GM21576 (cell line): ENCODE measurements at regions not wholly inside any gene's neighbourhood (a gene's known extent, or its start where the extent isn't known, plus 50 kb on each side); places are given as distances from the start of the nearest gene placed in this dataset.

Experiments used
- ATAC-seq: cut with Tn5 transposase; IDR thresholded peaks from one replicate; pipeline ENCODE4 v1.9.1; 2021; ENCODE audit warnings: mild to moderate bottlenecking, moderate library complexity; ENCODE audit not compliant: unreplicated experiment

DNA sequence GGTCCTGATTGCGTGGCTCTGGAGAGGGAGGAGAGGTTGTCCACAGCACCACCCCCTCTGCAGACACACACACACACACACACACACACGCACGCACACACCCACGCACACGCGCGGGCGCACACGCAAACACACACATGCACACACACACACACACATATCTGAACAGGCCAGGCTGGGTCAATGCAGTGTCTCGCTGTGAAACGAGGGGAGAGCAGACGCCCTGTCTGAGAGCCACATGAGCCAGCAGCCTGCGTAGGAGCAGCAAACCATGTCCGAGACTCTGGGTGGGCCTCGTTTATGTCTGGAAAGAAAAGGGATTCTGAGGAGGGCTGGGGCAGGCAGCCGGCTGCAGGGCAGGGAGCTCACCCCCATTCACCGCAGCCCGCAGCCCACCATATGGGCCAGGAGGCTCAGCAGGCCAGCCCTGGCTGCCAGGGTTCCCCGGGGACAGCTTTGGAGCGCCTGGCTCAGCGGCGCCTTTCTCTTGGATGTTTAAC, 93.3 kb upstream of the TNRC6C start:
- ATAC-seq = no peak

DNA sequence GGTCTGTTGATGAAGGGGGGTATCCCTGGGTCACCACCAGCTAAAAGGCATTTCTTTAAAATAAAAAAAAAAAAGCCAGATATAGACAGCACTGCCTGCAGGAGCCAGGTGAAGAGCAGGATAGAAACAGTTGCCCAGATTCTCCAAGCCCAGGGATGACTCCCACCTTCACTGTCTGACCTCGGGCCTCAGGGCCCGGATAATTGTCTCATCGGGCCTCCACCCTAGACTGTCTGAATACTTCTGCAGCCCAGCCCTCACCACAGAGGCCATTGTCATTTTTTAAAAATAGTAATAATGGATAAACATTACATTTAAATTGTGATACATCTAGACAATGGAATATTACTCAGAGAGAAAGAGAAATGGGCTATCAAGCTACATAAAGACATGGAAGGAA, 92.8 kb upstream of the TNRC6C start:
- ATAC-seq = no peak

DNA sequence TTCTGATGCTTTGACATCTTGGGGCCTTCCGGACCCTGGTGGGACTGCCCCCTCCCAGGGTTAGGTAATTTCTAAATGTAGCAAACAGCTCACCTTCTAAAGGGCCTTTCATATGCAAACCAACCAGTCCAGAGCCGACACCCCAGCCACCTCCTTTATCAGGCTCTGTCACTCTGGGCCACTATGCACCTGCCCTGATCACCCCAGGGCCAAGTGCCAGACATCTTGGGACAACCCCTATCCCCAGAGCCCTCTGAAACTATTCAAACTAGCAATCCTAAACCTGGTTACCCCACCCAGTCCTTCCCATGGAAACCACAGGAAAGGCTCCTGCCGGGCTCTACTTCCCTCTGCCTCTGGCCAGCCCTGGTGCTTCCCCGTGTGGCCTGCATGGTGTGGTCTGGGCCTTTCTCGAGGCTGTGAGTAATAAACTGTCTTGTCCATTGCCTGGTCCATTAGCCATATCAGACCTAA, 91.2 kb upstream of the TNRC6C start:
- ATAC-seq = no peak

DNA sequence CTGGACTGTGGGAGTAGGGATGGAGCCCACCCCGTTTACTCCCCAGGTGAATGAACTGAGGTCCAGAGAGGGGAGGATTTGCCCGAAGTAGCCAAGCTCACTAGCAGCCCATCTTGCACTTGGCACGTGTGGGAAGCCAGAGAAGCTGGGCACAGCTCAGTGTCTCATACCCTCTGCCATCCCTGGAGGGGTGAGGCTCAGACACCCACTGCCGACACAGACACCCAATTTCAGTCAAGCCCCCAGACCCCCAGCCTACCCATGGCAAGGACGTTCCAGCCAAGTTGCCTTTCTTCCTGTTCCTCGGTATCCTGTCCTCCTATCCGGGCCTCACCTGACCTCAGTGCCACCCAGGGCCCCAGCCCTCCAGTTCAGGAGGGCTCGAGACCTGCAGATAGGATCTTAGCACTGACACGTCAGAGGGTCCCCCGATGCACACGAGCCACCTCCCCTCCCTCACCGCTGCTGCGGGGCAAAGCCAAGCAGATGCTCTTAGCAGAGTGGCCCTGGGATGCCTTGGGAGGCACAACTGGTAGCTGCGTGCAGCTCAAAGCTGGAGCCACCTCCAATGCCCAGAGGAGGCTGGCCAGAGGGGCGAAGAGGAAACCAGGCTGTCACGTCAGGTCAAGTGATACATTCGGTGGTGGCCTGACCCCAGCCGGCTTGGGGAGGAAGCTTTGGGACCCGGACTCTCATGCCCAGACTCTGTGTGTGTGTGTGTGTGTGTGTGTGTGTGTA, 90.4 kb upstream of the TNRC6C start:
- ATAC-seq = no peak

DNA sequence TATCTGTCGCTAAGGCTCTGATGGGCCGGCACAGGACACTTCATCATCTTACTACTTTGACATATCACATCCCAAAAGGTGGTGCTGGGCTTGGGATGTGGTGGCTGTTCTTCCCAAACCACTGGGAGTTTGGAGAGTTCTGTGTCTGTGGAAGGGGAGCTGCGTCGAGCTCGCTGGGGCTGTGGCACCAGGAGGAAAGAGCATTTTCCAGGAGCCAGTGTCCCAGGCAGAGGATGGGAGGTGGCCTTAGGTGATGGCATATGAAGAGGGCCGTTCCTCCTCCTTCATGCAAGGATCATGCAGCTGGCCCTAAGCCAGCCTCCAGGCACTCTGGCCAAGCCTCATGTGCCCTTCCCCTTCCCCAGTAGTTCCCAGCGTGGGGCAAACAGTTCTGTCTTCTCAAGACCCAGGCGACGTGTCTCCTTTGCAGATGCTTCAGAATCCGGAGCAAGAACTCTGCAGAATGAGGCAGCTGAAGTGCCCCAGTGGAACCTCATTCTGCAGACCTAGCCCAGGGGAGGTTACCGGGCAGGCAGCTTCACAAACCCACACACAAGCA, 89.4 kb upstream of the TNRC6C start:
- no peak for ATAC-seq

DNA sequence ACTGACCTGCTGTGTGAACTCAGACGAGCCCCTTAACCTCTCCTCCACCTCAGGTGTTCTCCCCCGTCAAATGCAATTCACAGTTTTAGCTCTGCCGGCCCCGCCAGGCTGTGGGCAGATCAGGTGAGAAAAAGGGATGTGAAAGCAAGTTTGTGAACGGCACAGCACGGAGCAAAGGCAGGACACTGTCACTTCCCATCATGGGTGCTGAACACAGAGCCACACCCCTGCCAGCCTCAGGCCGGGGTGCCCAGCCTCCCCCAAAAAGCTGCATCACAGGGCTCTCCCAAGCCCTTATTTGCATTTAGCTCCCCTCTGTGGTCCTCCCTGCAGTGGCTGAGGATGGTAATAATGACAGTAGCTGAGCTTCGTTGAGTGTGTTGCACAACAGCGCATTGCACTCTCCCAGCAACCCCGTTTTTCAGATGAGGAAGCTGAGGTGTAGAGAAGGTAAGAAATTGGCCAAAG, 88.8 kb upstream of the TNRC6C start:
- ATAC-seq = peak; percentile 92

DNA sequence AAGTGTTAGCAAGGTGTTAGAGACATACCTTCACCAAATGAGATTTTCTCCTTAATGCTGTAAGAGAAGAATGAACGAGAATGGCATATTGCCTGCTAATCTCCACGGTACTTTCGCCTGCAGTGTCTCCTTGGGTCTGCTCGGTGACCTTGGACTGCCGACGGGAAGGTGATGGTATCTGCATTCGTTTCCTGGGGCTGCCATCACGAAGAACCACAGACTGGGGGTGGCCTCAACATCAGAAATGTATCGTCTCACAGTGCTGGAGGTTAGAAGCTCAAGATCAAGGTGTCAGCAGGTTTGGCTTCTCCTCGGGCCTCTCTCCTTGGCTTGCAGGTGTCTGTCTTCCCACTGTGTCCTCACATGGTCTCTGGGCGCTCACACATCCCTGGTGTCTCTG, 86.3 kb upstream of the TNRC6C start:
- ATAC-seq = no peak

DNA sequence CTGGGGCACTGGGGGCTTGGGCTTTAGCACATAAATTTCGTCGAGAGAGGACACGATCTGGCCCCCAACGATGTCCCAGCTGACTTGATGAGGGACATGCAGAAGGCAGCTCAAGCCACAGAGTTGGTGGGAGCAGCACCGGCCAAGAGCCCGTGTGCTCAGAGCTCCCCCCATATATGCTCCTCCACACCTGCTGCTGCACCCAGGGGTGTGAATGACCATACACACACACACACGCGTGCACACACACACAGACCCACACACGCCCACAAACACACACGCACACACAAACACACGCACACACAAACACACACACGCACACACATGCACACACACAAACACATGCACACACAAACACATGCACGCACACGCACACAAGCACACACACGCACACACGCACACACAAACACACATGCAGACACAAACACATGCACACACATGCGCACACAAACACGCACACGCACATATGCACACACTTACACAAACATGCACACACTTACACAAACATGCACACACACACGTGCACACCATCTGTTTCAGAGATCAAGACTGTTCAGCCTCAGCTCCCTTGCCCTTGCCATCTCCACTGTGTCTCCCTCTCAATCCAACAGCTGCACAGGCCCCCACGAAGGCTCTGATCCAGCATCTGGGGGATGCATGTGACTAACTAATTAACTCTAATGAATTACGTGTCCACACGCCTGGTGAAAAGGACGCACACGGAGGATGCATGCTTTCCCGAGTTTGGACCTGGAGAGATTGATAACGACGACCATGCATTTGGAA, 85.6 kb upstream of the TNRC6C start:
- ATAC-seq = no peak

DNA sequence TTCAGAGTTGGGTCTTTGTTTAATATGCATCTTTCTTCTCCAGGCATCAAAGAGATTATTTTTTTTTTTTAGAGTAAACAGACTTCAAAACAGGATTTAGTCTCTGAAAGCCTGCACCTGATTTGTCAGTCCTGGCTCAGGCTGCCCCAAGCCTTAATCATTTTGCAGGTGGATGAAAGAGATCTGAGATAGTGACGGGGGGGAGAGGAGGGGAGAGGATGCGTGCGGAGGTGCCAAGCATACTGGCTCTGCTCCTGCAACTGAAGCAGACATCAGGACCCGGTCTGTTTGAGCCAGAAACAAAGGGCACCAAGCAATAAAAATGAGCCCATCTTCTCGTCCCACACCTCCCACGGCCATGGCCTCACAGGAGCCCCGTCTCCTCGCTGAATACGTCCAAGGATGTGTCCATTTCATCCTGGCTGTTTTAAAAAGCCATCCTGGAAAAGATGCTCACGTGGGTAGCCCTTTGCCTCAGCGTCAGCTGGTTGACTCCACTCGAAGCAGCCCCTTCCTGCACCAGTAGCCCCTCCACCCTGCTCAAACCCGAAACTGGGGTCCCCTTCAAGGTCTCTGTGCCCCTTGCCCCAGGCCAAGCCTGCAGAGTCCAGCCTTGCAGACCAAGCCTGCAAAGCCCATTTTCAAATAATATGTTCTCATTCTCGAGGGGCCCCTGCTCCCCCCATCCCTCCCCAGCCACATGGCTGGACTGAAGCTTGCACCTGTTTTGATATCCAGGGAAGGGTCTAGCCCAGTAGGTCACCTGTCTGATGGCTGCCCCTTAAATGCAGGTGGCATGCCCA, 84.8 kb upstream of the TNRC6C start:
- ATAC-seq = no peak

DNA sequence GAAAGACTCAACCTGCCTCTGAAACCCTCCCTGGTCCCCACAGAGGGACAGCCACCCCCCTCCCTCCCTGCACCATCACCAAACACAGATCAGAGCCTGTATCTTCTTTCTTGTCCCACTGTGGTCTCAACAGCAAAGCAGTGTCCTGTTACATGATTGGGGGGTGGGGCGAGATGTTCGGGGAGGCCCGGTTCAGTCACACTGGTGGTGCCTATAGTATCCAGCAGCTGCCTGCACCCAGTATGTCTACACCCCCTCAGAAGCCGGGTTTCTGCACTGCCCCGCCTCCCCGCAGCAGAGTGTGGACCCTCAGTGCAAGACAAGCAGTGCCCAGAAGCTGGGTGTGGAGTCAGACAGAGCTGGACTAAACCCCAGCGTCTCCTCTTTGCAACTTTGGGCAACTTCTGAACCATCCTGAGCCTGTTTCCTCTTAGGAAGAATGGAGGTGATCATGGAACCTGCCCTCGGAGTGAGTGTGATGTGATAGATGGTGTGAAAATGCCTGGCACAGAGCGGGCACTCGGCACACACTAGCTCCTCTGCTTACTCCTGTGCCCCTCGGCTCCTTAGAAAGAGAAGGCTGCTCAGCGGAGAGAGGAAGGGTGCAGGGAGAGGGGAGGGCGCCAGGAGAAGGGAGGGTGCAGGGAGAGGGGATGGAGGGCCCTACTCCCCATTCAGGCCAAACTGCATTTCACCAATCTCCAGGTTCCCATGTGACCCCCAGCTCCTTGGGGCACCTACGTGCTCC, 84.0 kb upstream of the TNRC6C start:
- ATAC-seq = no peak

DNA sequence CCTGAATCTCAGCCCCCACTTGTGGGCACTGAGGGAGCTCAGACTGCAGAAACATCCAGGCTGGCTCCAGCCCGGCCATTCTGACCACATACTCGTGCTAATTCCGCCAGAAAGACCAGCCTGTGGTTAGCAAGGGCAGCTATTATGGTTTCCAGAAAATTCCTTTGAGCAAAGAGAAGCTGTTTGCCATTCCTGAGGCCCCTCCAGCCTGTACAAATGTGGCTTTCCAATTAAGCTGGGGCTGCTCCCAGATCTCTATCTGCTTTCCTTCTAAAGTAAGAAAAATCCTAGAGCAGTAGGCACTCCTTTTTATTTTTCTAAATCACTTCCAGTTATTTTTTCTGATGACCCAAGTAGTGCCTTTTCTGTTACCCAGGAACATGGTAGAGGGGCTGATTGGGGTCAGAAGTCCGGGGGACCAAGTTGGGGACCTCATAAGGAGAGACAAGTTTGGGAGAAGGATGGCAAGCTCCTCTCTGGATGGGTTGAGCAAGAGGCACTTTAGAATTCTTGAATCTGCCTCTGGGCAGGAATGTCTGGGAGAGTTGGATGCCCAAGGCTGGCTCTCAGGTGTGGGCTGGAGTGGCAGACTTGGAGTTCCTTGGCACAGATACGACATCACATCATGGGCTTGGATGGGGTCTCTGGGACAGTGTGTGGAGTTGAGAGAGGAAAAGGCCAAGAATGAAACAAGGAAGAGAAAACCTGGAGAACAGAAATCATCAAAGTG, 83.3 kb upstream of the TNRC6C start:
- ATAC-seq = no peak

DNA sequence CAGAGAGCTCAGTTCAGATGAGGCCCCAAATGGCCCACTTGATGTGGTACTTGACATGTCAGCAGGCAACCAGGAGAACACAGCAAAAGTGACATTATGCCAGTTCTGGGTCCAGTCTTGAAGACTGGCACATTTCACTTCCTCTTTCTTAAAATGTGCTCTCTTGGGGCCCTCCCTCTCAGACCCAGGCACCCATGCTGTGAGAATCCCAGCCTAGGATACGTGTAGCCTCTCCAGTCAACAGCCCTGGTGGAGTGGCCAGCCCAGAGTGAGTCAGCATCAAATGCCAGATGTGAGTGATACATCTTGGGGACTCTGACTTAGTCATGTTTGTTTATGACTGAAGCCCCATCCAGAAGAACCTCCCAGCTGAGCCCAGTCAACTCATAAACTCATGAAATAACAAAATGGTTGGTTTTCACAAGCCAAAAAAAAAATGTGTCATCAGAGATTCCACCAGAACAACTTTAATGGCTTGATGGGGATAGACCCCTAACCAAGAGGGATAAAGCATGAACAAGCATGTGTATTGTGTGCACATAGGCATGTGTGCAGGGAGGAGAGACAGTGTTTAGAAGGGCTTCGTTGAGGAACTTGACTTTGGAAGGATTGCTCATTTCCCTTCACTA, 82.5 kb upstream of the TNRC6C start:
- no peak for ATAC-seq

DNA sequence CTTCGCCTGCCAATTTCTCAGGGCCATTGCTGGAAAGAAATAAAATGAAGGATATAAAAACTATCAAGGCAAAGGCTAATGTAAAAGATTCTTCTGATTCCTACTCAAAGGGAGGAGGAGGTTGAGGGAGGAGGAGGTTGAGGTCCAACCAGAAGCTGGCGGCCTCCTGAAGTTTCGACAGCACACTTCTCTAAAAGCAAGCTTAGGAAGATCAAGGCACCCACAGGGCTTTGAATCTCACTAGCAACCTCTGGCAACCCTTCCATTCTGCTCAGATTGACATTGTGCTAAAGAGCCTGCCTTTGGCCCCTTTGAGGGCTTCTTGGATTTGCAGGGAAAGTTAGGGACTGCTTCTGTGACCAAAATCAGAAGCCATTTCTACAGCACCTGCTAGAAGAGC, 81.5 kb upstream of the TNRC6C start:
- no peak for ATAC-seq

DNA sequence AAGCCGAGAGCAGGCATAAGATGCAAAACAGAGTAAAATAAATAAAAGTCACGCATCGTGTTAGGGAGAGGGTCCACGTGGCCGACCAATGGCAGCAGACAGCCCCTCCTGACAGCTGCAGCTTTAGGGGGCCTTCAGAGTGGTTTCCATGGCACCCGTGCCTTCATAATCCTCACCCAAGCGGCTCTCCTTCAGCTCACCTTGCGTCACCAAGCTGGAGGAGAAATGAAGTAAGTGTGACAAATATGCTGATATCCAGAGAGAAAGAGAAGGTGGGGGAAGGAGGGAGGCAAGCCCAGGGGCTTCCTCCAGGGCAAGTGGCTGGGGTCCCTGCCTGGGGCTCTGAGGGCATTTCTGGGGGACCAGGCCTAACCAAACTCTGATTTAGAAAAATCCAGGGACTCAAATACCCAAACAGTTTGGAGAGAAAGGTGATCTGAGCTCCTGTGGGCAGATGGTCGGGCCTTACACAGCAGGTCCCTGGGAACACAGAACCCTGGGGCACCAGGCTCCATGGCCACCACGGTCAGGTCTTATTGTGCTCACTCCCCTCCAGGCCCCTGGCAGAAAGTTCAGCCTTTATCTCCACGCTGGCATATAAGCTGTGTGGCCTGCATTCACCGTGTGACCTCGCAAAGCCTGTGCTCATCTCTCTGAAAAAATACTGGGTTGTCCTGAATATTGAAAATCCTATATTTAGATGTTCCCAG, 80.7 kb upstream of the TNRC6C start:
- no peak for ATAC-seq

DNA sequence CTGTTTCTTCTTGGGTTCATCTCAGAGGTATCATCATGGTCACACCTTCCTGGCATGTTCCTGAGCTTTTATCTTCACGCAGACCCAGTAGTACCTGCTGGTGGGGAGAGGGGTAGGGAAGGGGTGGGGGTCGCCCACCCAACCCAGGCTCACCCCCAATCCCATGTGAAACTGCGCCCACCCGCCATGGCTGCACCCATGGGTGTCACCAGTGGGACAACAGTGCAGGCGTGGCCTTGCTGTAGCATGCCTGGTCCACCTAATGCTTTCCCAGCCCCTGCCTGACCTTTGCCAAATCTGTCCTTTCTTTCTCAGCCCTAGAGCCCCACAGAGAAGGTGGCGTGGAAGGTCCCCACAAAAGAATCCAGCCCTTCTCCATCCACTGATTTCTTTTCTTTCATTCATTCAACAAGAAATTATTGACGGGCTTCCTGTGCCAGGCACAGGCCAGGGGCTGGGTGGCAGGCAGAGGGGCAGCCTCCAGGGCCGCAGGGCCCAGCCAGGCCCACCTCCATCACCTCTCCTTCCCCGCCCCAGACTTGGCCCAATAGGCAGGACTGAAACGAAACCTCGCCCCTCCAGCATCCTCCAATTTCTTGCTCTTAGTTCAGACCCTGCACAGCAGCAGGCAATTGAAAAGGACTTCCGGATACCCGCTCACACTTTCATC, 79.1 kb upstream of the TNRC6C start:
- ATAC-seq = no peak

DNA sequence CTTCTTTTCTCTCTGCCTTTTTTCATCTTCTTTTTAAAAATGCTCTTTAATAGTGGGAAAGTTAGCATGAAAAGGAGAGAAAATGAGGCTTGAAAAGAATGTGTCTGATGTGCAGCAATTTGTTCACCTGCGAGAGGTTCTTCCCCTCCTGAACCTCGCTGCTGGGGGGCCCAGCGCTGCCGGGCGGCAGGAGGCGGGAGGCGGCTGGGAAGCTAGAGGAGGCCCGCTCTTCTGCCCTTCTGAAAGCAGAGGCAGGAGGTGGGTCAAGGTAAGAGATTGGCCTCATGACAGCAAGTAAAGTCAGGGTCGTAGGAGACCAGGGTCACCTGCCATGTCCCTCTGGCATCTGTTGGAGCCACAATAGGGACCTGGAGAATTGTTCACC, 78.6 kb upstream of the TNRC6C start:
- no peak for ATAC-seq

DNA sequence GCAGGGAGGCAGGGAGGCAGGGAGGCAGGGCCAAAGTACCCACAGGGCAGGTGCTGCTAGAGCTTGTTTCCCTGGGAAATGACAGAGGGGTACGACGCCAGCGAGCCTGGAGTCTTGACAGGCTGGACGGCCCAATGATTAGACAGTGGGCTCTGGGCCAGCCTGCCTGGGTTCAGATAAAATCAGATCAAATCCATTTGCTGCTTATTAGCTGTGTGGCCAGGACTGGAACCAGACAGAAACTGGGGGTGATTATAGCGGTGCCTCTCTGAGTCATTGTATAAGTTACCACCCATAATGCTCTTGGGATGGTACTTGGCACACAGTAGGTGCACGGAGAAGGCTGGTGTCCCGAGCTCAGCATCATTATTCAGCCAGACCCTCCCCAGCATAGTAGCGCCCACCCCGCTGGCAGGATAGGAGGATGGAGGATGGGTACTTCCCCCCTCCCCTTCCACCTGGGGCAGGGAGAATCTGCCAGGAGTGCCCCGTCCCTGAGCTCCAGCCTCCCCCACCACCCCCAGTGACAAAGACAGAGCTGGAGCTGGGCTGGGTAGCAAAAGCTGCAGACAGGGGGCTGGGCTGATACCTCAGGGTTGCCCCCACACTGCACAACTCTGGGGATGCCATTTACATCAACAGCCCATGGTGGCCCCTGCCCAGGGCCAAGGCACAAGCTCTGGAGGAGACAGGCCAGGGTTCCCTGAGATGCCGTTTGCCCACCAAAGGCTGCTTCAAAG, 77.6 kb upstream of the TNRC6C start:
- ATAC-seq = peak; percentile 19
